ENCODE measurements at regions not wholly inside any gene's neighbourhood (a gene's known extent, or its start where the extent isn't known, plus 50 kb on each side); places are given as distances from the start of the nearest gene placed in this dataset.

DNA sequence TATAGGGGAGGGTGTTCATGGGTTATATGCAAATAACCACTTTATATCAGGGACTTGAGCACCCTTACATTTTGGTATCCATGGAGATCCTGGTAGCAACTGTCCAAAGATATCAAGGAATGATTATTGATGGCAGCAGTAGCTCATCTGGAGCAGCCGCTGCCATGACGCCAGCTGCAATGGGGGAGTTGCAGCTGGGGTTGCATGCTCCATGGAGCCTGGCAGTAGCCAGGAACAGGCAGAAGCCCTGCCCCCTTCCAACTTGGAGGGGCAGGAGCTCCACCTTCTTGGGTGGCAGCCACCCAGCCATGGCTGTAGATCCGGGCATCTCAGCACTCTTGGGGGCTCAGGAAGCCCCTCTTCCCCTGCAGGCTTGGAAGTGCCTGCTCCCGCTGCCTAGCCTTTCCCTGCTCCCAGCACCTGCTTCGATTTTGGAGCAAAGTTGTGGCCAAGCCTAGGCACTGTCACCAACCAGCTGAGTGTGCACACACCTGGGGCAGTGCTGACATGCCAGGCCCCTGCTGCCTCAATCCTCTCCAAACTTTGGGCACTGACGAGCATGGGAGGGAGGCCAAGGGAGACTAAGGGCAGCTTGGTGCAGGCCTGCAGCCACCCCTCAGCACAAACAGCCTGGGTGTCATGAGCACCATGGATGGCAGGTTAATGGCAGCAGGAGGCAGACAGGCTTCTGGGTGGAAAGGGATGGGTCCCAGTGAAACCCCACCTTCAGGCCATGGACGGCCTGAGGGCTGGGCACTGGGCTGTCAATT lies 235.6 kb upstream of the CSNK1A1L start:
- no peak for DNase-seq (ENCODE audit: low spot score)
- Histone ChIP-seq H3K36me3 (no peaks in the 10 kb centered on the region), H3K9me3 (no peaks in the 10 kb centered on the region), H3K27me3 (no peaks in the 10 kb centered on the region), H3K4me3 (no peak overlapping the region), H3K27ac (no peak overlapping the region), H3K4me1 (no peaks in the 10 kb centered on the region)
- TF ChIP-seq, protein P1, sequence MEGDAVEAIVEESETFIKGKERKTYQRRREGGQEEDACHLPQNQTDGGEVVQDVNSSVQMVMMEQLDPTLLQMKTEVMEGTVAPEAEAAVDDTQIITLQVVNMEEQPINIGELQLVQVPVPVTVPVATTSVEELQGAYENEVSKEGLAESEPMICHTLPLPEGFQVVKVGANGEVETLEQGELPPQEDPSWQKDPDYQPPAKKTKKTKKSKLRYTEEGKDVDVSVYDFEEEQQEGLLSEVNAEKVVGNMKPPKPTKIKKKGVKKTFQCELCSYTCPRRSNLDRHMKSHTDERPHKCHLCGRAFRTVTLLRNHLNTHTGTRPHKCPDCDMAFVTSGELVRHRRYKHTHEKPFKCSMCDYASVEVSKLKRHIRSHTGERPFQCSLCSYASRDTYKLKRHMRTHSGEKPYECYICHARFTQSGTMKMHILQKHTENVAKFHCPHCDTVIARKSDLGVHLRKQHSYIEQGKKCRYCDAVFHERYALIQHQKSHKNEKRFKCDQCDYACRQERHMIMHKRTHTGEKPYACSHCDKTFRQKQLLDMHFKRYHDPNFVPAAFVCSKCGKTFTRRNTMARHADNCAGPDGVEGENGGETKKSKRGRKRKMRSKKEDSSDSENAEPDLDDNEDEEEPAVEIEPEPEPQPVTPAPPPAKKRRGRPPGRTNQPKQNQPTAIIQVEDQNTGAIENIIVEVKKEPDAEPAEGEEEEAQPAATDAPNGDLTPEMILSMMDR (IDR thresholded peaks at IDR 0.05) = no peak

DNA sequence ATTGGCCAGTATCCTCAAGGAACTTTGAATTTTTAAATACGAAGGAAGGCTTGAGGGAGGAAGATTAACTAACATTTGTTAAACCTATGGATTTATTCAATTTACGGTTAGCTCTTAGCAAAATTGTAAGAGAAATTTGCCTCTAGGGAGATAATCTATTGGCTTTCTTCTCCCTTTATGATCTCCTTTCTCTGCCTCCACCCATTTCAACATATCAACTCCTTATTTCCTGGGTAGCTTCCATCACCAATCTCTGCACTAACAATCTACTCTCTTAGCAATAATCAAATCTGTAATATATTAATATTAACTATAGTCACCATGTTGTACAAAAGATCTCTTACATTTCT lies 233.9 kb upstream of the CSNK1A1L start:
- DNase-seq (ENCODE audit: low spot score) = no peak
- Histone ChIP-seq H3K27me3 (no peaks in the 10 kb centered on the region), H3K27ac (no peak overlapping the region), H3K4me3 (no peak overlapping the region), H3K36me3 (no peaks in the 10 kb centered on the region), H3K9me3 (no peaks in the 10 kb centered on the region), H3K4me1 (no peaks in the 10 kb centered on the region)
- TF ChIP-seq, protein P1 (IDR thresholded peaks at IDR 0.05) = no peak

DNA sequence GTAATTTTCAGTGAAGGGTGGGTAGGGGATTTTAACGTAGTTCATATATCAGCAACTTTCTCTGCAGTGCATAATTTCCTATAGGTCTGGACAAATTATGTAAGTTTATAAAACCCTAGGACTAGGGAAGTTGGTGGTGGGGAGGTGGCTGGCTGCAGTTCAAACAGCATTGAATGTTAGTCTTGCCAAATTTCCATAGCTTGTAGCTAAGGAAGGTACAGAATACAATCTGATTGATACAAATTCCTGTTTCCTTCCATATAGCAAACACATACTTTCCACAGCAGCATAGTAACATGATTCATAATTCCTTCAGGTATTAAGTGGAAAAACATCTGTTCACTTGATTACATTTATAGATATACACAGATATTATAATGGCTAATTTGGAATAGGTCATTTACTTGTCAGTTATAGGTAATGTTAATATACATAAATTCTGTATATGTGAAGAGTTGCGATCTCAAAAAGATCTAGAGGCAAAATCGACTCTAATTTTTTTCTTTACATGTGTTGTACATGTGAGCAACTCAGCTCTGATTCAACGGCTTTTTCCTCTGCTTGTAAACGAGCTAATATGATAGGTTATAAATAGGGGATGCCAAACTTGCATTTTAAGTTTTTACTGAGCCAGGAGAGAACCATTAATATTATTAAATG lies 233.4 kb upstream of the CSNK1A1L start:
- Histone ChIP-seq H3K9me3 (no peaks in the 10 kb centered on the region), H3K36me3 (no peaks in the 10 kb centered on the region), H3K27me3 (no peaks in the 10 kb centered on the region), H3K4me3 (no peak overlapping the region), H3K4me1 (no peaks in the 10 kb centered on the region), H3K27ac (no peak overlapping the region)
- no peak for DNase-seq (ENCODE audit: low spot score)
- TF ChIP-seq, protein P1 (IDR thresholded peaks at IDR 0.05) = no peak

DNA sequence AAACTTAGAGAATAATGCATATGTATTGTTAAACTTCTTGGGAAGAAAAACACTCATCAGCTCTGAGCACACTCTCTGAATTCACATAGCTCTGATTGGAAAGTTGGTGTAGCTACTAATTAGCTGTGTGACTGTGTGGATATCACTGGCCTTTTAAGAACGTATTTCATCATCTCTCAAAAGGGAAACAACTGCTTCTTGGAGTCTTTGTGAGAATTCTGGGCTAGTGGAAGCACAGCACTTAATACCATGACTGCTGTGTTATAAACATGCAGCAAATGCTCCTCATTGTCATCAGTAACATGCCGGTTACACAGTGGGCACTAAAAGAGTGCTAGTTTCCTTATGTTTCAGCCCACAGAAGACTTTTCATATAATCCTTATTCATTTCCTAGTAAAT lies 220.9 kb upstream of the CSNK1A1L start:
- no peaks in the 10 kb centered on the region for H3K4me1 ChIP-seq
- no peaks in the 10 kb centered on the region for H3K36me3 ChIP-seq
- H3K27ac ChIP-seq = no peak overlapping the region
- H3K9me3 ChIP-seq = peaks cover 0 to 8% of the 10 kb centered on the region in 2 donors
- H3K4me3 ChIP-seq = no peak overlapping the region
- no peak for DNase-seq (ENCODE audit: low spot score)
- TF ChIP-seq, protein P1 (IDR thresholded peaks at IDR 0.05) = no peak
- H3K27me3 ChIP-seq = no peaks in the 10 kb centered on the region

DNA sequence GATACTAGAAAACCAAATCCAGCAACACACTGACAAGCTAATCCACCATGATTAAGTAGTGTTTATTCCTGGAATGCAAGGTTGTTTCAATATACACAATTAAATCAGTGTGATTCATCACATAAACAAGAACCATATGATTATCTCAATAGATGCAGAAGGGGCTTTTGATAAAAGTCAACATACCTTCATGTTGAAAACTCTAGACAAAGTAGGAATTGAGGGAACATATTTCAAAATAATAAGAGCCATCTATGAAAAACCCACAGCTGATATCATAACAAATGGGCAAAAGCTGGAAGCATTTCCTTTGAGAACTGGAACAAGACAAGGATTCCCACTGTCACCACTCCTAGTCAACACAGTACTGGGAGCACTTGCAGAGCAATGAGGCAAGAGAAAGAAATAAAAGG lies 213.6 kb upstream of the CSNK1A1L start:
- no peaks in the 10 kb centered on the region for H3K36me3 ChIP-seq
- H3K27ac ChIP-seq = no peak overlapping the region
- no peak overlapping the region for H3K4me3 ChIP-seq
- no peaks in the 10 kb centered on the region for H3K4me1 ChIP-seq
- no peaks in the 10 kb centered on the region for H3K27me3 ChIP-seq
- TF ChIP-seq, protein P1 (IDR thresholded peaks at IDR 0.05) = no peak
- H3K9me3 ChIP-seq = peaks cover 0 to 8% of the 10 kb centered on the region in 2 donors
- DNase-seq (ENCODE audit: low spot score) = no peak

Measured in right atrium auricular region (tissue), 2 donors.